Smooth muscle cell (in vitro differentiated cells): ENCODE measurements at regions not wholly inside any gene's neighbourhood (a gene's known extent, or its start where the extent isn't known, plus 50 kb on each side); places are given as distances from the start of the nearest gene placed in this dataset.
"Not testable (repeated sequence)": the region's sequence is repeated elsewhere in the genome, so short reads cannot be mapped to it uniquely, and the experiment has no call there.

ENCODE experiments used
- DNase-seq: peaks from one replicate; lab custom pipeline; 2025; ENCODE audit not compliant: unreplicated experiment; lab: John Stamatoyannopoulos, UW
- H2AFZ ChIP-seq: fragments of 200-600 bp; sonication (generic); 2 replicates; pipeline ENCODE4 v1.6.0; 2016; ENCODE audit warnings: antibody characterized with exemption, low read depth, mild to moderate bottlenecking
- H3F3A ChIP-seq: fragments of 200-600 bp; sonication (generic); 2 replicates; pipeline ENCODE4 v1.6.0; 2017; ENCODE audit warnings: antibody characterized with exemption, low read depth
- H3K27ac ChIP-seq: fragments of 200-600 bp; sonication (generic); 2 replicates; pipeline ENCODE4 v1.5.1; 2016; ENCODE audit warnings: low read depth, mild to moderate bottlenecking
- H3K27me3 ChIP-seq: fragments of 200-600 bp; sonication (generic); 2 replicates; pipeline ENCODE4 v1.6.1; 2016; ENCODE audit warnings: low read depth, mild to moderate bottlenecking
- H3K36me3 ChIP-seq: fragments of 200-600 bp; sonication (generic); 2 replicates; pipeline ENCODE4 v1.5.1; 2016; ENCODE audit warnings: low read depth
- H3K4me1 ChIP-seq: fragments of 200-600 bp; sonication (generic); 2 replicates; pipeline ENCODE4 v1.5.1; 2016; ENCODE audit warnings: low read depth
- H3K4me2 ChIP-seq: fragments of 200-600 bp; sonication (generic); 2 replicates; pipeline ENCODE4 v1.6.0; 2016; ENCODE audit warnings: mild to moderate bottlenecking
- H3K4me3 ChIP-seq: fragments of 200-600 bp; sonication (generic); 2 replicates; pipeline ENCODE4 v1.5.1; 2016; ENCODE audit warnings: mild to moderate bottlenecking
- H3K79me2 ChIP-seq: fragments of 200-600 bp; sonication (generic); 2 replicates; pipeline ENCODE4 v1.6.0; 2016; ENCODE audit warnings: low read depth, mild to moderate bottlenecking
- H3K9ac ChIP-seq: fragments of 200-600 bp; sonication (generic); 2 replicates; pipeline ENCODE4 v1.6.0; 2016; ENCODE audit warnings: low read depth
- H3K9me3 ChIP-seq: fragments of 200-600 bp; sonication (generic); replicated peaks from 2 replicates; pipeline ENCODE4 v1.5.1; 2016; ENCODE audit warnings: low read depth
- H4K20me1 ChIP-seq: fragments of 200-600 bp; sonication (generic); 2 replicates; pipeline ENCODE4 v1.6.0; 2016; ENCODE audit warnings: low read depth
- CTCF ChIP-seq: fragments of 200-600 bp; sonication (generic); IDR thresholded peaks from 2 replicates; pipeline ENCODE4 v1.5.1; 2017; ENCODE audit warnings: borderline replicate concordance, mild to moderate bottlenecking, antibody characterized with exemption; ENCODE audit not compliant: insufficient read depth, poor library complexity, severe bottlenecking
- WGBS: methylation state at CpG from one replicate; pipeline ENCODE4 v1.1.7; 2016; ENCODE audit warnings: low lambda C conversion rate; 5-methylcytosine and 5-hydroxymethylcytosine counted together

- Histone ChIP-seq H3K27ac (no peak overlapping the region), H3K79me2 (no peaks in the 10 kb centered on the region), H3K4me2 (no peak overlapping the region), H3K27me3 (peaks cover 10% of the 10 kb centered on the region), H3K9me3 (no peaks in the 10 kb centered on the region), H2AFZ (no peak overlapping the region), H3K4me3 (no peak overlapping the region), H3K9ac (no peak overlapping the region), H3F3A (no peaks in the 10 kb centered on the region), H4K20me1 (no peaks in the 10 kb centered on the region), H3K4me1 (no peaks in the 10 kb centered on the region), H3K36me3 (no peaks in the 10 kb centered on the region)
- TF ChIP-seq CTCF: no peak
- DNase-seq: no peak
- 13% methylated on average over 1 of the region's 1 CpG for WGBS
Measured at GRCh38 chr5:174947548-174947947, 223.2 kb downstream of the MSX2 start.

DNA sequence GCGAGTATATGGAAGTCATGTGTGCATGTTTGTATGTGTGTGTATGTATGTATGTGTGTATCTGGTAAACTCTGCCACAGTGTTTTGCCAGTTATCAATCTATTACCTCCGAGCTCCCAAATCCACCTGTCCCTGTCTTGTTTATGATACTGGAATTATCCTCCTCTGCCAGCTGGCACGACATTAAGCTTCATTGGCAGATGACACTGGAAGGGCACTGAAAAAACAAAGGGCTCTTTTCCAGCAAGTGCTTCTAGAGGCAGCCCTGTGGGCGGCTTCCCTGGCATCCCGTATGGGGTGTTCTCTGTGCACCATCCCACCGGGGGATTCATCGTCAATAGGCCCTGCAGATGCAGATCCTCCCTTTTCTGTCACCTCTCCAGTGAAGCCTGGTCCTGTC is 221.5 kb downstream of the MSX2 start:
- H3K4me2 ChIP-seq: no peak overlapping the region
- no peak for TF ChIP-seq CTCF
- no peaks in the 10 kb centered on the region for H3K79me2 ChIP-seq
- H3K27me3 ChIP-seq: peaks cover 8% of the 10 kb centered on the region
- no peak overlapping the region for H2AFZ ChIP-seq
- no peaks in the 10 kb centered on the region for H3K9me3 ChIP-seq
- H3K9ac ChIP-seq: no peak overlapping the region
- no peaks in the 10 kb centered on the region for H4K20me1 ChIP-seq
- H3F3A ChIP-seq: no peaks in the 10 kb centered on the region
- H3K4me1 ChIP-seq: no peaks in the 10 kb centered on the region
- no peak overlapping the region for H3K27ac ChIP-seq
- WGBS: 92% methylated on average over 7 of the region's 7 CpGs
- H3K4me3 ChIP-seq: no peak overlapping the region
- no peak for DNase-seq
- H3K36me3 ChIP-seq: no peaks in the 10 kb centered on the region

GRCh38 chr5:174943785-174944184 is 219.4 kb downstream of the MSX2 start:
- Histone ChIP-seq H3K4me3 (no peak overlapping the region), H4K20me1 (no peaks in the 10 kb centered on the region), H3K9me3 (no peaks in the 10 kb centered on the region), H2AFZ (no peak overlapping the region), H3K9ac (no peak overlapping the region), H3K4me2 (no peak overlapping the region), H3K27ac (no peak overlapping the region), H3F3A (no peaks in the 10 kb centered on the region), H3K36me3 (no peaks in the 10 kb centered on the region), H3K27me3 (peaks cover 10% of the 10 kb centered on the region), H3K4me1 (no peaks in the 10 kb centered on the region), H3K79me2 (no peaks in the 10 kb centered on the region)
- 61% methylated on average over 3 of the region's 3 CpGs for WGBS
- no peak for DNase-seq
- TF ChIP-seq CTCF: no peak

DNA sequence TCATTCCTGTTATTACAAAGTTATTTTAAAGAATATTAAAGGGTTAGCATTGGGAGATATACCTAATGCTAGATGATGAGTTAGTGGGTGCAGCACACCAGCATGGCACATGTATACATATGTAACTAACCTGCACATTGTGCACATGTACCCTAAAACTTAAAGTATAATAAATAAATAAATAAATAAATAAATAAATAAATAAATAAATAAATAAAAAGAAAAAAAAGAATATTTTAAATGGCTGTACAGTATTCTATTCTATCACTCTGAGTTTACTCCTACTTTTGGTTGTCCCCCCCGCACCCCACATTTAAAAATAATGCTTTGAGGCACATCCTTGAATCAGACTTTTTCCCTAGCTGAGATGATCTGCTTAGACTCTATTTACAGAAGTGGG is 218.6 kb downstream of the MSX2 start:
- H4K20me1 ChIP-seq, H2AFZ ChIP-seq, H3K4me2 ChIP-seq, H3K27me3 ChIP-seq, DNase-seq, H3K4me1 ChIP-seq, H3K79me2 ChIP-seq, H3F3A ChIP-seq, H3K9me3 ChIP-seq, H3K9ac ChIP-seq, H3K27ac ChIP-seq, H3K36me3 ChIP-seq, H3K4me3 ChIP-seq: not testable (repeated sequence)
- 93% methylated on average over 1 of the region's 1 CpG for WGBS
